HepG2 (cell line): ENCODE measurements at regions not wholly inside any gene's neighbourhood (a gene's known extent, or its start where the extent isn't known, plus 50 kb on each side); places are given as distances from the start of the nearest gene placed in this dataset.

Experiments used
- ARNT2 ChIP-seq: sonication (generic); formaldehyde crosslinking; IDR thresholded peaks from 2 replicates; pipeline ENCODE4 v1.8.0; 2022; ENCODE audit warnings: mild to moderate bottlenecking, low read depth, missing genetic modification reagents, moderate library complexity
- BHLHE40 ChIP-seq: IDR thresholded peaks from 2 replicates; pipeline ENCODE4 v1.6.1; 2011; ENCODE audit warnings: low read length, improper control_type of control experiment
- BRCA1 ChIP-seq: sonication (generic); formaldehyde crosslinking; IDR thresholded peaks from 2 replicates; pipeline ENCODE4 v1.4.0; 2020; ENCODE audit warnings: missing genetic modification reagents
- CENPT ChIP-seq: sonication (generic); formaldehyde crosslinking; IDR thresholded peaks from 2 replicates; pipeline ENCODE4 v1.8.0; 2022; ENCODE audit warnings: low read depth, mild to moderate bottlenecking, moderate library complexity, missing genetic modification reagents
- CHD2 ChIP-seq: IDR thresholded peaks from 2 replicates; pipeline ENCODE4 v1.6.1; 2011; ENCODE audit warnings: low read depth, low read length, improper control_type of control experiment
- FIP1L1 ChIP-seq: fragments of 200-400 bp; formaldehyde crosslinking; IDR thresholded peaks from 2 replicates; pipeline ENCODE4 v1.6.1; 2018; ENCODE audit warnings: low read depth, mild to moderate bottlenecking, low read length, moderate library complexity, borderline replicate concordance; ENCODE audit not compliant: insufficient read depth
- HOXA7 ChIP-seq: sonication (generic); formaldehyde crosslinking; IDR thresholded peaks from 2 replicates; pipeline ENCODE4 v1.8.1; 2022; ENCODE audit warnings: mild to moderate bottlenecking, missing genetic modification reagents, moderate library complexity
- NFE2L2 ChIP-seq: fragments of 150-350 bp; IDR thresholded peaks from 2 replicates; pipeline ENCODE4 v1.6.1; 2014; ENCODE audit warnings: low read length
- NFKBIZ ChIP-seq: IDR thresholded peaks from 2 replicates; pipeline ENCODE4 v1.6.1; 2018; ENCODE audit warnings: missing genetic modification reagents, missing compliant biosample characterization
- NR2F1 ChIP-seq, 2 experiments: fragments of 450-650 bp in 1 of 2; formaldehyde crosslinking in 1 of 2; IDR thresholded peaks; 2 replicates each; pipeline versions ENCODE4 v1.5.0 to v1.6.1; 2016 to 2020; ENCODE audit warnings: mild to moderate bottlenecking in 1 of 2, missing compliant biosample characterization in 1 of 2, missing genetic modification reagents in 1 of 2, moderate library complexity in 1 of 2
- TBP ChIP-seq: sonication (generic); formaldehyde crosslinking; IDR thresholded peaks from 2 replicates; pipeline ENCODE4 v1.5.0; 2020; ENCODE audit warnings: missing genetic modification reagents
- ZNF441 ChIP-seq: sonication (generic); formaldehyde crosslinking; IDR thresholded peaks from 2 replicates; pipeline ENCODE4 v1.7.0; 2021; ENCODE audit warnings: missing genetic modification reagents, borderline replicate concordance
- ZNF468 ChIP-seq: sonication (generic); formaldehyde crosslinking; IDR thresholded peaks from 2 replicates; pipeline ENCODE4 v1.8.0; 2022; ENCODE audit warnings: mild to moderate bottlenecking, moderate library complexity, missing genetic modification reagents
- ZNF782 ChIP-seq: sonication (generic); formaldehyde crosslinking; IDR thresholded peaks from 2 replicates; pipeline ENCODE4 v1.4.0; 2020; ENCODE audit warnings: missing genetic modification reagents, mild to moderate bottlenecking, borderline replicate concordance
- ZNF83 ChIP-seq: sonication (generic); formaldehyde crosslinking; IDR thresholded peaks from 2 replicates; pipeline ENCODE4 v1.4.0; 2020; ENCODE audit warnings: missing genetic modification reagents, mild to moderate bottlenecking, borderline replicate concordance
- TF ChIP-seq, protein P1 (sequence below): sonication (generic); formaldehyde crosslinking; conservative IDR thresholded peaks from 2 replicates; pipeline ENCODE4 v1.4.0; 2020; ENCODE audit warnings: mild to moderate bottlenecking, missing genetic modification reagents, moderate library complexity
- TF ChIP-seq, protein P2 (sequence below): sonication (generic); formaldehyde crosslinking; IDR thresholded peaks from 2 replicates; pipeline ENCODE4 v1.4.0; 2020; ENCODE audit warnings: missing genetic modification reagents
- TF ChIP-seq, protein P3 (sequence below): sonication (generic); formaldehyde crosslinking; IDR thresholded peaks from 2 replicates; pipeline ENCODE4 v1.4.0; 2020; ENCODE audit warnings: missing genetic modification reagents
- TF ChIP-seq, protein P4 (sequence below): sonication (generic); formaldehyde crosslinking; IDR thresholded peaks from 2 replicates; pipeline ENCODE4 v1.5.0; 2020; ENCODE audit warnings: missing genetic modification reagents

DNA sequence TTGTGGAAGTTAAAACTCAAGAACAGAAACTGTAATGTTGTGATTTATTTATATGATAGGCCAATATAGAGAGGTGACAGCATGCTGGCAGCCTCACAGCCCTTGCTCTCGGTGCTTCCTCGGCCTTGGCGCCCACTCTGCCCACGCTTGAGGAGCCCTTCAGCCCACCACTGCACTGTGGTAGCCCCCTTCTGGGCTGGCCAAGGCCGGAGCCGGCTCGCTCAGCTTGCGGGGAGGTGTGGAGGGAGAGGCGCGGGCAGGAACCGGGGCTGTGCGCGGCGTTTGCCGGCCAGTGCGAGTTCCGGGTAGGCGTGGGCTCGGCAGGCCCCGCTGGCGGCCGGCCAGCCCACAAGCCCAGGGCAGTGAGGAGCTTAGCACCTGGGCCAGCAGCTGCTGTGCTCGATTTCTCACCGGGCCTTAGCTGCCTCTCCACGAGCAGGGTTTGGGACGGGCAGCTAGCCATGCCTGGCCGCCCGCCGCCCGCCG lies 65.8 kb upstream of the SLC8A3 start (continued):
- TF ChIP-seq, protein P1, sequence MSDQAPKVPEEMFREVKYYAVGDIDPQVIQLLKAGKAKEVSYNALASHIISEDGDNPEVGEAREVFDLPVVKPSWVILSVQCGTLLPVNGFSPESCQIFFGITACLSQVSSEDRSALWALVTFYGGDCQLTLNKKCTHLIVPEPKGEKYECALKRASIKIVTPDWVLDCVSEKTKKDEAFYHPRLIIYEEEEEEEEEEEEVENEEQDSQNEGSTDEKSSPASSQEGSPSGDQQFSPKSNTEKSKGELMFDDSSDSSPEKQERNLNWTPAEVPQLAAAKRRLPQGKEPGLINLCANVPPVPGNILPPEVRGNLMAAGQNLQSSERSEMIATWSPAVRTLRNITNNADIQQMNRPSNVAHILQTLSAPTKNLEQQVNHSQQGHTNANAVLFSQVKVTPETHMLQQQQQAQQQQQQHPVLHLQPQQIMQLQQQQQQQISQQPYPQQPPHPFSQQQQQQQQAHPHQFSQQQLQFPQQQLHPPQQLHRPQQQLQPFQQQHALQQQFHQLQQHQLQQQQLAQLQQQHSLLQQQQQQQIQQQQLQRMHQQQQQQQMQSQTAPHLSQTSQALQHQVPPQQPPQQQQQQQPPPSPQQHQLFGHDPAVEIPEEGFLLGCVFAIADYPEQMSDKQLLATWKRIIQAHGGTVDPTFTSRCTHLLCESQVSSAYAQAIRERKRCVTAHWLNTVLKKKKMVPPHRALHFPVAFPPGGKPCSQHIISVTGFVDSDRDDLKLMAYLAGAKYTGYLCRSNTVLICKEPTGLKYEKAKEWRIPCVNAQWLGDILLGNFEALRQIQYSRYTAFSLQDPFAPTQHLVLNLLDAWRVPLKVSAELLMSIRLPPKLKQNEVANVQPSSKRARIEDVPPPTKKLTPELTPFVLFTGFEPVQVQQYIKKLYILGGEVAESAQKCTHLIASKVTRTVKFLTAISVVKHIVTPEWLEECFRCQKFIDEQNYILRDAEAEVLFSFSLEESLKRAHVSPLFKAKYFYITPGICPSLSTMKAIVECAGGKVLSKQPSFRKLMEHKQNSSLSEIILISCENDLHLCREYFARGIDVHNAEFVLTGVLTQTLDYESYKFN (CRISPR knock-in tag) = no peak
- TF ChIP-seq TBP (CRISPR knock-in tag) (no peak), FIP1L1 (no peak), ZNF782 (CRISPR knock-in tag) (no peak), CENPT (CRISPR knock-in tag) (no peak), ARNT2 (CRISPR knock-in tag) (0 out of 2 replicates have a peak, but pooled peaks have one; percentile 42), HOXA7 (no peak), ZNF83 (CRISPR knock-in tag) (no peak), ZNF441 (CRISPR knock-in tag) (no peak), BHLHE40 (no peak), ZNF468 (CRISPR knock-in tag) (no peak), NFKBIZ (no peak), CHD2 (no peak), BRCA1 (no peak), NFE2L2 (no peak), NR2F1 (CRISPR knock-in tag; IDR thresholded peaks at IDR 0.05) (no peak)
- TF ChIP-seq, protein P2, sequence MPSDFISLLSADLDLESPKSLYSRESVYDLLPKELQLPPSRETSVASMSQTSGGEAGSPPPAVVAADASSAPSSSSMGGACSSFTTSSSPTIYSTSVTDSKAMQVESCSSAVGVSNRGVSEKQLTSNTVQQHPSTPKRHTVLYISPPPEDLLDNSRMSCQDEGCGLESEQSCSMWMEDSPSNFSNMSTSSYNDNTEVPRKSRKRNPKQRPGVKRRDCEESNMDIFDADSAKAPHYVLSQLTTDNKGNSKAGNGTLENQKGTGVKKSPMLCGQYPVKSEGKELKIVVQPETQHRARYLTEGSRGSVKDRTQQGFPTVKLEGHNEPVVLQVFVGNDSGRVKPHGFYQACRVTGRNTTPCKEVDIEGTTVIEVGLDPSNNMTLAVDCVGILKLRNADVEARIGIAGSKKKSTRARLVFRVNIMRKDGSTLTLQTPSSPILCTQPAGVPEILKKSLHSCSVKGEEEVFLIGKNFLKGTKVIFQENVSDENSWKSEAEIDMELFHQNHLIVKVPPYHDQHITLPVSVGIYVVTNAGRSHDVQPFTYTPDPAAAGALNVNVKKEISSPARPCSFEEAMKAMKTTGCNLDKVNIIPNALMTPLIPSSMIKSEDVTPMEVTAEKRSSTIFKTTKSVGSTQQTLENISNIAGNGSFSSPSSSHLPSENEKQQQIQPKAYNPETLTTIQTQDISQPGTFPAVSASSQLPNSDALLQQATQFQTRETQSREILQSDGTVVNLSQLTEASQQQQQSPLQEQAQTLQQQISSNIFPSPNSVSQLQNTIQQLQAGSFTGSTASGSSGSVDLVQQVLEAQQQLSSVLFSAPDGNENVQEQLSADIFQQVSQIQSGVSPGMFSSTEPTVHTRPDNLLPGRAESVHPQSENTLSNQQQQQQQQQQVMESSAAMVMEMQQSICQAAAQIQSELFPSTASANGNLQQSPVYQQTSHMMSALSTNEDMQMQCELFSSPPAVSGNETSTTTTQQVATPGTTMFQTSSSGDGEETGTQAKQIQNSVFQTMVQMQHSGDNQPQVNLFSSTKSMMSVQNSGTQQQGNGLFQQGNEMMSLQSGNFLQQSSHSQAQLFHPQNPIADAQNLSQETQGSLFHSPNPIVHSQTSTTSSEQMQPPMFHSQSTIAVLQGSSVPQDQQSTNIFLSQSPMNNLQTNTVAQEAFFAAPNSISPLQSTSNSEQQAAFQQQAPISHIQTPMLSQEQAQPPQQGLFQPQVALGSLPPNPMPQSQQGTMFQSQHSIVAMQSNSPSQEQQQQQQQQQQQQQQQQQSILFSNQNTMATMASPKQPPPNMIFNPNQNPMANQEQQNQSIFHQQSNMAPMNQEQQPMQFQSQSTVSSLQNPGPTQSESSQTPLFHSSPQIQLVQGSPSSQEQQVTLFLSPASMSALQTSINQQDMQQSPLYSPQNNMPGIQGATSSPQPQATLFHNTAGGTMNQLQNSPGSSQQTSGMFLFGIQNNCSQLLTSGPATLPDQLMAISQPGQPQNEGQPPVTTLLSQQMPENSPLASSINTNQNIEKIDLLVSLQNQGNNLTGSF (CRISPR knock-in tag) = 0 out of 2 replicates have a peak, but pooled peaks have one; percentile 35
- TF ChIP-seq, protein P3, sequence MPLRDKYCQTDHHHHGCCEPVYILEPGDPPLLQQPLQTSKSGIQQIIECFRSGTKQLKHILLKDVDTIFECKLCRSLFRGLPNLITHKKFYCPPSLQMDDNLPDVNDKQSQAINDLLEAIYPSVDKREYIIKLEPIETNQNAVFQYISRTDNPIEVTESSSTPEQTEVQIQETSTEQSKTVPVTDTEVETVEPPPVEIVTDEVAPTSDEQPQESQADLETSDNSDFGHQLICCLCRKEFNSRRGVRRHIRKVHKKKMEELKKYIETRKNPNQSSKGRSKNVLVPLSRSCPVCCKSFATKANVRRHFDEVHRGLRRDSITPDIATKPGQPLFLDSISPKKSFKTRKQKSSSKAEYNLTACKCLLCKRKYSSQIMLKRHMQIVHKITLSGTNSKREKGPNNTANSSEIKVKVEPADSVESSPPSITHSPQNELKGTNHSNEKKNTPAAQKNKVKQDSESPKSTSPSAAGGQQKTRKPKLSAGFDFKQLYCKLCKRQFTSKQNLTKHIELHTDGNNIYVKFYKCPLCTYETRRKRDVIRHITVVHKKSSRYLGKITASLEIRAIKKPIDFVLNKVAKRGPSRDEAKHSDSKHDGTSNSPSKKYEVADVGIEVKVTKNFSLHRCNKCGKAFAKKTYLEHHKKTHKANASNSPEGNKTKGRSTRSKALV (CRISPR knock-in tag) = 0 out of 2 replicates have a peak, but pooled peaks have one; percentile 42
- TF ChIP-seq, protein P4, sequence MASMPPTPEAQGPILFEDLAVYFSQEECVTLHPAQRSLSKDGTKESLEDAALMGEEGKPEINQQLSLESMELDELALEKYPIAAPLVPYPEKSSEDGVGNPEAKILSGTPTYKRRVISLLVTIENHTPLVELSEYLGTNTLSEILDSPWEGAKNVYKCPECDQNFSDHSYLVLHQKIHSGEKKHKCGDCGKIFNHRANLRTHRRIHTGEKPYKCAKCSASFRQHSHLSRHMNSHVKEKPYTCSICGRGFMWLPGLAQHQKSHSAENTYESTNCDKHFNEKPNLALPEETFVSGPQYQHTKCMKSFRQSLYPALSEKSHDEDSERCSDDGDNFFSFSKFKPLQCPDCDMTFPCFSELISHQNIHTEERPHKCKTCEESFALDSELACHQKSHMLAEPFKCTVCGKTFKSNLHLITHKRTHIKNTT (CRISPR knock-in tag) = no peak
